RWPE2 (cell line): ENCODE measurements at regions not wholly inside any gene's neighbourhood (a gene's known extent, or its start where the extent isn't known, plus 50 kb on each side); places are given as distances from the start of the nearest gene placed in this dataset.

Source experiments
- ATAC-seq: fragments of 200-7000 bp; cut with Tn5 transposase; 3 replicates; pipeline ENCODE4 v1.9.1; 2021; ENCODE audit warnings: low read depth
- DNase-seq: peaks from one replicate; pipeline ENCODE4 v3.0.0-alpha.2; 2020; ENCODE audit warnings: low spot score
- H3K27ac ChIP-seq: fragments of 450-650 bp; 2 replicates; pipeline ENCODE4 v1.5.1; 2017; ENCODE audit warnings: mild to moderate bottlenecking; ENCODE audit not compliant: poor library complexity, severe bottlenecking
- H3K27me3 ChIP-seq: fragments of 250-450 bp; sonication (Bioruptor Pico); 2 replicates; pipeline ENCODE4 v1.5.1; 2021; ENCODE audit warnings: mild to moderate bottlenecking, moderate library complexity; ENCODE audit not compliant: insufficient read depth, poor library complexity, severe bottlenecking
- H3K36me3 ChIP-seq: fragments of 250-450 bp; sonication (Bioruptor Pico); 2 replicates; pipeline ENCODE4 v1.5.1; 2020; ENCODE audit warnings: low read depth, mild to moderate bottlenecking, moderate library complexity
- H3K4me1 ChIP-seq: fragments of 250-450 bp; sonication (Bioruptor Pico); 2 replicates; pipeline ENCODE4 v1.5.1; 2021; ENCODE audit warnings: mild to moderate bottlenecking, moderate library complexity; ENCODE audit not compliant: insufficient read depth, poor library complexity, severe bottlenecking
- H3K4me3 ChIP-seq: fragments of 250-450 bp; sonication (Bioruptor Pico); 2 replicates; pipeline ENCODE4 v1.5.1; 2021; ENCODE audit warnings: mild to moderate bottlenecking, moderate library complexity; ENCODE audit not compliant: severe bottlenecking
- H3K9me3 ChIP-seq: fragments of 250-450 bp; sonication (Bioruptor Pico); 2 replicates; pipeline ENCODE4 v1.5.1; 2021; ENCODE audit warnings: mild to moderate bottlenecking, moderate library complexity; ENCODE audit not compliant: severe bottlenecking
- TF ChIP-seq, protein P1 (sequence below): fragments of 450-650 bp; IDR thresholded peaks from one replicate; pipeline ENCODE4 v1.5.1; 2017; ENCODE audit warnings: mild to moderate bottlenecking, moderate library complexity; ENCODE audit not compliant: poor library complexity, severe bottlenecking

DNA sequence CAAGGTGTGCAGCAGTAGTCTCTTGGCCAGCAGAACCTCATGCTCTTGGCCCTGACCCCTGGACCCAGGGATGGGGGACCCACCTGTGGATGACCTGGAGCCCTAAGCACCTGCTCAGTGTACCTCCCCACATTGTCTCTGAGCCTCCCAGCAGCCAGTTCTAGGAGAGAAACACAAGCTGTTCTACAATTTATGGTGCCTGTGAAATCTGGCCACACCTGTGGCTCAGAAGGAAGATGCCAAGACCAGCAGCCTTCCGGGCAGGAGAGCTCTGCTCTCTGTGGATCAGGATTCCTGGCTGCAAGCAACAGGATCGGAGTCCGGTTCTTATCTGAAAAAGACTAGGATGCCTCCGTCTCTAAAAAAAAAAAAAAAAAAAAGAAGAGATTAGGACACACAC, 103.6 kb upstream of the ANO1 start:
- Histone ChIP-seq H3K9me3 (no peaks in the 10 kb centered on the region), H3K4me1 (no peaks in the 10 kb centered on the region), H3K27ac (no peak overlapping the region), H3K27me3 (no peaks in the 10 kb centered on the region), H3K4me3 (no peak overlapping the region), H3K36me3 (no peaks in the 10 kb centered on the region)
- TF ChIP-seq, protein P1, sequence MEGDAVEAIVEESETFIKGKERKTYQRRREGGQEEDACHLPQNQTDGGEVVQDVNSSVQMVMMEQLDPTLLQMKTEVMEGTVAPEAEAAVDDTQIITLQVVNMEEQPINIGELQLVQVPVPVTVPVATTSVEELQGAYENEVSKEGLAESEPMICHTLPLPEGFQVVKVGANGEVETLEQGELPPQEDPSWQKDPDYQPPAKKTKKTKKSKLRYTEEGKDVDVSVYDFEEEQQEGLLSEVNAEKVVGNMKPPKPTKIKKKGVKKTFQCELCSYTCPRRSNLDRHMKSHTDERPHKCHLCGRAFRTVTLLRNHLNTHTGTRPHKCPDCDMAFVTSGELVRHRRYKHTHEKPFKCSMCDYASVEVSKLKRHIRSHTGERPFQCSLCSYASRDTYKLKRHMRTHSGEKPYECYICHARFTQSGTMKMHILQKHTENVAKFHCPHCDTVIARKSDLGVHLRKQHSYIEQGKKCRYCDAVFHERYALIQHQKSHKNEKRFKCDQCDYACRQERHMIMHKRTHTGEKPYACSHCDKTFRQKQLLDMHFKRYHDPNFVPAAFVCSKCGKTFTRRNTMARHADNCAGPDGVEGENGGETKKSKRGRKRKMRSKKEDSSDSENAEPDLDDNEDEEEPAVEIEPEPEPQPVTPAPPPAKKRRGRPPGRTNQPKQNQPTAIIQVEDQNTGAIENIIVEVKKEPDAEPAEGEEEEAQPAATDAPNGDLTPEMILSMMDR: no peak
- no peak for DNase-seq
- ATAC-seq: no peak

DNA sequence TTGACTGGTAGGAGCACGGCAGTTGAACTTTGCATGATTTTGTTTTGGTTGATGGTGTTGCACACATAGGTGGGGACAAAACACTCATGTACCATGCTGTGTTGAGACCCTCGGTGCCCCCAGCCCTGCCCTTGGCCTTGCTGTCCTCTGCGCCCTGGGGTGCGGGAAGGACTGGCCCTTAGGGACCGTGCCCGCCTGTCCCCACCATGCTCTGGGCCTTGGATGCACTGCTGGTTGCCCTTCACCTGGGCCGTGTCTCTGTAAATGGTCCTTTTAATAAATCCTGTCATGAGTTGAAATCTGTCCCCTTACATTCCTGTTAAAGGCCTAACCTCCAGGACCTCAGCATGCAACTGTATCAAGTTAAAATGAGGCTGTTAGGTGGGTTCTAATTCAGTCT, 102.3 kb upstream of the ANO1 start:
- Histone ChIP-seq H3K9me3 (no peaks in the 10 kb centered on the region), H3K4me1 (no peaks in the 10 kb centered on the region), H3K4me3 (no peak overlapping the region), H3K27me3 (no peaks in the 10 kb centered on the region), H3K36me3 (no peaks in the 10 kb centered on the region), H3K27ac (no peak overlapping the region)
- TF ChIP-seq, protein P1: no peak
- ATAC-seq (no peak), DNase-seq (no peak)

DNA sequence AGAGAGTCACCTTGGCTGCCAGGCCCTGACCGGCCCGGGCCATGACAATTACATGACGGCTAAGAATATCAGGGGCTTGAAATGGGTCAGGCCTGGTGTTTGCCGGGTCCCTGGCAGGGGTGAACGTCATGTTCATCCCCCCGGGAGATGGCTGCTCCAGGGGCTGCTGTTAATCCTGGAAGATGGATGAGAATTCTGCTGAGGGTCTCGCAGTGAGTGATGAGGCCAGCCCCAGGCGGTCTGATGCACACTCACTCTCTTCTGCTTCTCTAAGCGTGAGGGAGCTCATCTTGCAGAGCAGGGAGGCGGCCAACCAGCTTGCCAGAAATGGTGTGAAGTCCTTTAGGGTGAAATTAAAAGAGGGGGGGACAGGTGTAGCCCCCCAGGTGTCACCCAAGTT, 101.3 kb upstream of the ANO1 start:
- Histone ChIP-seq H3K36me3 (no peaks in the 10 kb centered on the region), H3K9me3 (no peaks in the 10 kb centered on the region), H3K4me3 (no peak overlapping the region), H3K27ac (no peak overlapping the region), H3K4me1 (no peaks in the 10 kb centered on the region), H3K27me3 (no peaks in the 10 kb centered on the region)
- TF ChIP-seq, protein P1: no peak
- DNase-seq (no peak), ATAC-seq (no peak)

DNA sequence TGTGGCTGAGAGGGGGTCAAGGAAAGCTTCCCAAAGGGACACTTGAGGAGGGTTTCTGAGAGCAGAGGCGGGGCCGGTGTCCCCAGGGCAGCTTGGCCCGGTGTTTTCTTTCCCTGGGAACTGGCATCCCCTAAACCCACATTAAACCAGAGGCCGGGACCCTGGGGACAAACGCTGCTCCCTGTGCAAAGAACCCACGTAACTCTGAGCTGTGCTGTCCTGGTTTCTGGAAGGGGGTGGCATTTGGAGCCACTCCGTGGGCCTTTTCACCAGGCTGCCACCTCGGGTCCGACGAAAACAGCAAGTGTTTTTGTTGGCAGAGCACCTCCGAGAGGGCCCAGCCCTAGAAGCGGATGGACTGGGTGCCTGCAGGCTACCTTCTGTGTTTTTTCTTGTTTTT, 100.2 kb upstream of the ANO1 start:
- no peaks in the 10 kb centered on the region for H3K9me3 ChIP-seq
- DNase-seq: no peak
- no peaks in the 10 kb centered on the region for H3K4me1 ChIP-seq
- H3K27ac ChIP-seq: no peak overlapping the region
- H3K36me3 ChIP-seq: no peaks in the 10 kb centered on the region
- no peak for ATAC-seq
- no peak overlapping the region for H3K4me3 ChIP-seq
- H3K27me3 ChIP-seq: no peaks in the 10 kb centered on the region
- TF ChIP-seq, protein P1: no peak

DNA sequence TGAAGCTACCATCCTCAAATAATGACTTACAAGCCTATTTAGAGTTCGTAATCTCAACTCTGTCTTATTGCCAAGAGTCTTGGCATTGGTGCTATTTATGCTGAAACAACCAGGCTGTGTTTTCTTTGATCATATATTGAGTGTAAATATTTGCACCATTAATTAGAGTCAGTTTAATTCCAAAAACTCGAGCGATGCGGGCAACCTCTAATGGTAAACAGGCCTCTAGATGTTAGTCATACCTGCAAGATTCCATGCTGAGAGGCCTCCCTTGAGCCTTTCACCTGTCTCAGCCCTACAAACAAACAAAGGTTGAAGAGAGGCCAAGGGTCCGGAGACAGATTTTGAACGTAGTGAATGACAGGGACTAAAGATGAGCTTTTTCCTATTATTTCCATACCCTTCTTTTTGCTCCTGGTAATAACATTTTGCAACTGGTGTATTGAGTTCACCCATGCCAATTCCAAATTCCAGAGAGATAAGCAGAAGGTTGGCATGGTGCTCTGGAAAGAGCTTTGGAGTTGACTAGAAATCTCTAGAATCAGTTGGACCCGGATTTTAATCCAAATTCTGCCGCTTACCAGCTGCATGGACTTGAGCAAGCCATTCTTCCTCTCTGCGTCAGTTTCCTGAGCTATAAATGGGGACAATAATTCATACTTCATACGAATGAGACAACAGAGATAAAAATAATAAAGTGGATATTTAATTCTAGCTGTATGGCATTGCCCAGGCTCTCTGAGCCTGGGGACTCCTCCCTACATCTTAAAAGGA, 99.1 kb upstream of the ANO1 start:
- TF ChIP-seq, protein P1: no peak
- Histone ChIP-seq H3K4me1 (no peaks in the 10 kb centered on the region), H3K4me3 (no peak overlapping the region), H3K27me3 (no peaks in the 10 kb centered on the region), H3K36me3 (no peaks in the 10 kb centered on the region), H3K9me3 (no peaks in the 10 kb centered on the region), H3K27ac (no peak overlapping the region)
- no peak for DNase-seq
- no peak for ATAC-seq
